ENCODE measurements at regions not wholly inside any gene's neighbourhood (a gene's known extent, or its start where the extent isn't known, plus 50 kb on each side); places are given as distances from the start of the nearest gene placed in this dataset.

GRCh38 chr10:44725404-44725803 is 185.7 kb upstream of the TMEM72 start:
- H3K9me3 ChIP-seq, result no peaks in the 10 kb centered on the region
- peaks cover 8% of the 10 kb centered on the region for H3K27me3 Mint-ChIP-seq (ENCODE audit: insufficient read depth, unreplicated experiment)
- H3K9me3 Mint-ChIP-seq (ENCODE audit: unreplicated experiment), result no peaks in the 10 kb centered on the region
- DNase-seq, result no peak
- ChIA-PET CTCF (no interaction called here), POLR2A (no interaction called here)
- no peak overlapping the region for H3K4me3 ChIP-seq (ENCODE audit: low read depth, low read length)
- H3K4me1 Mint-ChIP-seq (ENCODE audit: low read depth, unreplicated experiment), result no peaks in the 10 kb centered on the region
- H3K27ac Mint-ChIP-seq (ENCODE audit: unreplicated experiment), result no peak overlapping the region
- H3K36me3 Mint-ChIP-seq (ENCODE audit: insufficient read depth, unreplicated experiment), result no peaks in the 10 kb centered on the region
- H3K4me1 ChIP-seq, result no peaks in the 10 kb centered on the region
- no peak for TF ChIP-seq CTCF (IDR thresholded peaks at IDR 0.05; ENCODE audit: insufficient read depth in 1 of 2, low read depth in 1 of 2, low read length in 1 of 2, severe bottlenecking in 1 of 2, unreplicated experiment in 1 of 2)
- intact Hi-C loops (cut with micrococcal nuclease; ENCODE audit: unreplicated experiment), result no loop called here
- no peaks in the 10 kb centered on the region for H3K27me3 ChIP-seq (replicated peaks; ENCODE audit: control insufficient read depth, insufficient read depth, low read length)
- no peaks in the 10 kb centered on the region for H3K36me3 ChIP-seq (ENCODE audit: control insufficient read depth, insufficient read depth, low read length)
- BruUV-seq (replicated peaks), result no TSS peak
- H3K4me3 Mint-ChIP-seq (ENCODE audit: unreplicated experiment), result no peak overlapping the region

GRCh38 chr10:44731283-44731682 is 179.9 kb upstream of the TMEM72 start:
- Mint-ChIP-seq H3K27ac (ENCODE audit: unreplicated experiment) (no peak overlapping the region), H3K4me3 (ENCODE audit: unreplicated experiment) (no peak overlapping the region), H3K36me3 (ENCODE audit: insufficient read depth, unreplicated experiment) (no peaks in the 10 kb centered on the region), H3K27me3 (ENCODE audit: insufficient read depth, unreplicated experiment) (peaks cover 8% of the 10 kb centered on the region), H3K9me3 (ENCODE audit: unreplicated experiment) (no peaks in the 10 kb centered on the region), H3K4me1 (ENCODE audit: low read depth, unreplicated experiment) (no peaks in the 10 kb centered on the region)
- no peak for TF ChIP-seq CTCF (IDR thresholded peaks at IDR 0.05; ENCODE audit: insufficient read depth in 1 of 2, low read depth in 1 of 2, low read length in 1 of 2, severe bottlenecking in 1 of 2, unreplicated experiment in 1 of 2)
- DNase-seq, result no peak
- Histone ChIP-seq H3K4me1 (peaks cover 4% of the 10 kb centered on the region; the same call in 1 of the 2 replicates), H3K4me3 (ENCODE audit: low read depth, low read length) (no peak overlapping the region), H3K27me3 (replicated peaks; ENCODE audit: control insufficient read depth, insufficient read depth, low read length) (no peaks in the 10 kb centered on the region), H3K36me3 (ENCODE audit: control insufficient read depth, insufficient read depth, low read length) (no peaks in the 10 kb centered on the region), H3K9me3 (peaks cover 3% of the 10 kb centered on the region; the same call in 1 of the 2 replicates)
- intact Hi-C loops (cut with micrococcal nuclease; ENCODE audit: unreplicated experiment), result loop anchor here (5.0 kb wide), 1 partner anchor 81 kb away; no protein-coding TSS in a partner anchor
- ChIA-PET CTCF (no interaction called here), POLR2A (no interaction called here)
- BruUV-seq (replicated peaks), result no TSS peak

- ChIA-PET POLR2A (interaction anchor here (0.5 kb wide), 1 partner anchor 191 kb away, joined by 3 read pairs; no protein-coding TSS in a partner anchor), CTCF (interaction anchor here (0.7 to 1.2 kb wide), 3 partner anchors 37 to 124 kb away, joined by 3 to 4 read pairs (median 4); no protein-coding TSS in a partner anchor)
- H3K4me3 ChIP-seq (ENCODE audit: low read depth, low read length), result no peak overlapping the region
- Mint-ChIP-seq H3K9me3 (ENCODE audit: unreplicated experiment) (no peaks in the 10 kb centered on the region), H3K4me3 (ENCODE audit: unreplicated experiment) (no peak overlapping the region), H3K27ac (ENCODE audit: unreplicated experiment) (no peak overlapping the region), H3K27me3 (ENCODE audit: insufficient read depth, unreplicated experiment) (peaks cover 19% of the 10 kb centered on the region), H3K4me1 (ENCODE audit: low read depth, unreplicated experiment) (no peaks in the 10 kb centered on the region), H3K36me3 (ENCODE audit: insufficient read depth, unreplicated experiment) (no peaks in the 10 kb centered on the region)
- peak; percentile 35 to 66 for TF ChIP-seq CTCF (IDR thresholded peaks at IDR 0.05; ENCODE audit: insufficient read depth in 1 of 2, low read depth in 1 of 2, low read length in 1 of 2, severe bottlenecking in 1 of 2, unreplicated experiment in 1 of 2)
- H3K9me3 ChIP-seq, result peaks cover 3% of the 10 kb centered on the region; the same call in 1 of the 2 replicates
- intact Hi-C loops (cut with micrococcal nuclease; ENCODE audit: unreplicated experiment), result loop anchor here (2.0 to 5.0 kb wide), 2 partner anchors 79 to 123 kb away; no protein-coding TSS in a partner anchor
- no TSS peak for BruUV-seq (replicated peaks)
- H3K36me3 ChIP-seq (ENCODE audit: control insufficient read depth, insufficient read depth, low read length), result no peaks in the 10 kb centered on the region
- no peaks in the 10 kb centered on the region for H3K27me3 ChIP-seq (replicated peaks; ENCODE audit: control insufficient read depth, insufficient read depth, low read length)
- peak in 1 of 2 experiments; percentile 17 for DNase-seq
- H3K4me1 ChIP-seq, result peaks cover 4% of the 10 kb centered on the region; the same call in 1 of the 2 replicates
Measured at GRCh38 chr10:44733501-44734488, 177.3 kb upstream of the TMEM72 start.

Measured in Caco-2 (cell line).